H9 (cell line): ENCODE measurements at regions not wholly inside any gene's neighbourhood (a gene's known extent, or its start where the extent isn't known, plus 50 kb on each side); places are given as distances from the start of the nearest gene placed in this dataset.

ENCODE experiments used
- DNase-seq: peaks from one replicate; pipeline ENCODE4 v3.0.0-alpha.2; 2017
- H2AFZ ChIP-seq: one replicate; pipeline ENCODE4 v1.6.1; 2013; ENCODE audit warnings: mild to moderate bottlenecking, low read length, control low read depth, moderate library complexity
- H2AK5ac ChIP-seq: 2 replicates; pipeline ENCODE4 v1.6.1; 2013; ENCODE audit warnings: low read length, control low read depth, mixed read lengths; ENCODE audit not compliant: insufficient read length
- H2BK120ac ChIP-seq: one replicate; pipeline ENCODE4 v1.6.1; 2013; ENCODE audit warnings: low read depth, mild to moderate bottlenecking, low read length, control low read depth, inconsistent platforms; ENCODE audit not compliant: poor library complexity, severe bottlenecking
- H2BK12ac ChIP-seq: 2 replicates; pipeline ENCODE4 v1.6.1; 2013; ENCODE audit warnings: low read length, control low read depth, mixed read lengths, low read depth; ENCODE audit not compliant: insufficient read length
- H2BK15ac ChIP-seq: 2 replicates; pipeline ENCODE4 v1.6.1; 2013; ENCODE audit warnings: low read depth, low read length, control low read depth
- H2BK20ac ChIP-seq: one replicate; pipeline ENCODE4 v1.6.1; 2013; ENCODE audit warnings: low read depth, mild to moderate bottlenecking, low read length, control low read depth, inconsistent platforms; ENCODE audit not compliant: poor library complexity, severe bottlenecking
- H2BK5ac ChIP-seq: 2 replicates; pipeline ENCODE4 v1.6.1; 2013; ENCODE audit warnings: low read length, control low read depth, mixed read lengths; ENCODE audit not compliant: insufficient read length
- H3K14ac ChIP-seq: 2 replicates; pipeline ENCODE4 v1.6.1; 2013; ENCODE audit warnings: low read length, control low read depth; ENCODE audit not compliant: insufficient read depth
- H3K18ac ChIP-seq: 2 replicates; pipeline ENCODE4 v1.6.1; 2013; ENCODE audit warnings: low read depth, mild to moderate bottlenecking, mixed read lengths, low read length, control low read depth; ENCODE audit not compliant: insufficient read length
- H3K23ac ChIP-seq: 2 replicates; pipeline ENCODE4 v1.6.1; 2013; ENCODE audit warnings: low read length, control low read depth, mixed read lengths, low read depth; ENCODE audit not compliant: insufficient read length
- H3K23me2 ChIP-seq: 2 replicates; pipeline ENCODE4 v1.6.1; 2013; ENCODE audit warnings: low read depth, mild to moderate bottlenecking, mixed read lengths, low read length, control low read depth; ENCODE audit not compliant: insufficient read length, poor library complexity, severe bottlenecking
- H3K27ac ChIP-seq: 2 replicates; pipeline ENCODE4 v1.5.1; 2013; ENCODE audit warnings: low read length, control low read depth, mixed read lengths, low read depth; ENCODE audit not compliant: insufficient read length
- H3K27me3 ChIP-seq: 2 replicates; pipeline ENCODE4 v1.6.1; 2013; ENCODE audit warnings: low read length, control low read depth, inconsistent platforms; ENCODE audit not compliant: insufficient read depth
- H3K4ac ChIP-seq: 2 replicates; pipeline ENCODE4 v1.6.1; 2013; ENCODE audit warnings: low read depth, mild to moderate bottlenecking, control low read depth, inconsistent platforms, low read length, moderate library complexity
- H3K4me1 ChIP-seq: 2 replicates; pipeline ENCODE4 v1.6.1; 2013; ENCODE audit warnings: low read length, control low read depth, inconsistent platforms; ENCODE audit not compliant: insufficient read depth
- H3K4me2 ChIP-seq: 2 replicates; pipeline ENCODE4 v1.6.1; 2013; ENCODE audit warnings: low read length, control low read depth, mixed read lengths; ENCODE audit not compliant: insufficient read length, insufficient read depth
- H3K56ac ChIP-seq: 2 replicates; pipeline ENCODE4 v1.6.1; 2013; ENCODE audit warnings: low read depth, mild to moderate bottlenecking, mixed read lengths, low read length, control low read depth; ENCODE audit not compliant: insufficient read length
- H3K79me1 ChIP-seq: 2 replicates; pipeline ENCODE4 v1.6.1; 2013; ENCODE audit warnings: low read depth, mild to moderate bottlenecking, moderate library complexity, low read length, control low read depth, inconsistent platforms; ENCODE audit not compliant: insufficient read depth, poor library complexity, severe bottlenecking
- H3K79me2 ChIP-seq: 2 replicates; pipeline ENCODE4 v1.6.1; 2013; ENCODE audit warnings: low read length, control low read depth, inconsistent platforms; ENCODE audit not compliant: insufficient read depth
- H3K9ac ChIP-seq: 2 replicates; pipeline ENCODE4 v1.6.1; 2013; ENCODE audit warnings: low read length, control low read depth, mixed read lengths; ENCODE audit not compliant: insufficient read length; ENCODE audit errors: extremely low read depth
- H3K9me3 ChIP-seq: one replicate; pipeline ENCODE4 v1.6.1; 2013; ENCODE audit warnings: low read depth, low read length, inconsistent platforms; ENCODE audit not compliant: control insufficient read depth
- H3T11ph ChIP-seq: one replicate; pipeline ENCODE4 v1.6.1; 2013; ENCODE audit warnings: mild to moderate bottlenecking, low read length, control low read depth, inconsistent platforms
- H4K20me1 ChIP-seq: one replicate; pipeline ENCODE4 v1.6.1; 2013; ENCODE audit not compliant: control insufficient read depth, insufficient read length, insufficient read depth
- H4K5ac ChIP-seq: 2 replicates; pipeline ENCODE4 v1.6.1; 2013; ENCODE audit warnings: low read depth, mild to moderate bottlenecking, mixed read lengths, low read length, control low read depth; ENCODE audit not compliant: insufficient read length
- H4K8ac ChIP-seq: replicated peaks from 2 replicates; pipeline ENCODE4 v1.6.1; 2013; ENCODE audit warnings: low read length, control low read depth, mixed read lengths, low read depth; ENCODE audit not compliant: insufficient read length
- H4K91ac ChIP-seq: 2 replicates; pipeline ENCODE4 v1.6.1; 2013; ENCODE audit warnings: low read depth, mild to moderate bottlenecking, moderate library complexity, mixed read lengths, low read length, control low read depth; ENCODE audit not compliant: insufficient read length
- H3K27ac Mint-ChIP-seq, 3 experiments: 2 replicates in 2 of 3; 3 replicates in 1 of 3; pipeline ENCODE4 v1.8.0; 2020 to 2021; ENCODE audit warnings: mixed read lengths in 3 of 3, mild to moderate bottlenecking in 1 of 3, moderate library complexity in 1 of 3
- H3K27me3 Mint-ChIP-seq: 2 replicates; pipeline ENCODE4 v1.8.0; 2021; ENCODE audit warnings: low read depth, mild to moderate bottlenecking, moderate library complexity, mixed read lengths
- H3K36me3 Mint-ChIP-seq, 3 experiments: 2 replicates in 2 of 3; 3 replicates in 1 of 3; pipeline ENCODE4 v1.8.0; 2020 to 2021; ENCODE audit warnings: low read depth in 3 of 3, mixed read lengths in 3 of 3; ENCODE audit not compliant: insufficient read depth in 1 of 3
- H3K4me1 Mint-ChIP-seq, 2 experiments: 2 replicates each; pipeline ENCODE4 v1.8.0; 2020; ENCODE audit warnings: mixed read lengths in 2 of 2
- H3K4me3 Mint-ChIP-seq, 2 experiments: 2 replicates in 1 of 2; 3 replicates in 1 of 2; pipeline ENCODE4 v1.8.0; 2020 to 2021; ENCODE audit warnings: mild to moderate bottlenecking in 2 of 2, mixed read lengths in 2 of 2, moderate library complexity in 1 of 2
- H3K9me3 Mint-ChIP-seq, 2 experiments: 2 replicates in 1 of 2; 3 replicates in 1 of 2; pipeline ENCODE4 v1.8.0; 2020; ENCODE audit warnings: mild to moderate bottlenecking in 2 of 2, mixed read lengths in 2 of 2, moderate library complexity in 1 of 2
- WGBS: extraction: QIAGEN DNeasy Blood & Tissue Kit; methylation state at CpG from one replicate; pipeline ENCODE4 v1.1.7; 2013; ENCODE audit warnings: missing lambda C conversion rate, low lambda C conversion rate, mixed read lengths; ENCODE audit not compliant: insufficient read length; ENCODE audit errors: extremely low coverage; 5-methylcytosine and 5-hydroxymethylcytosine counted together
- TF ChIP-seq, protein P1 (sequence below): fragments of 200-600 bp; sonication (generic); conservative IDR thresholded peaks from 3 replicates; pipeline ENCODE4 v1.8.0; 2021; ENCODE audit warnings: antibody characterized with exemption, mild to moderate bottlenecking

DNA sequence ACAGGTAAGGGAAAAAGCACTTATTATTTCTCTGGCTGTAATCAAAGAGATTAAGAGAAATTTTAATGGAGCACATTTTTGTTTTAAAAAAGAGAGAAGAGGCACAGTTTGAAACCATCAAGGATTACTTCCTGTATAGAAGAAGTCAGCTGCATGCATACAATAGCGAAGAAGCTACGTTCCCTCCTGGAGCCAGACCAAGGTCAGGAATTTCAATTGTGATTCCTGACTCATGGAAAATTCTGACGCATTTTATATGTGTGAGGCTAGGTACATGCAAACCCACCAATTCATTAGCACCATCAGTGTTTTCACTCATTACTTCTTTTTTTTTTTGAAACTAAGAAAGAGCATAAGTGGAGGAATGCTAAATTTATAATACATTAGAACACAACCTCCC is 232.7 kb upstream of the SGK1 start:
- no CpG with 5 or more reads among the region's 3 CpGs for WGBS
- Mint-ChIP-seq H3K36me3 (no peaks in the 10 kb centered on the region), H3K4me3 (no peak overlapping the region), H3K9me3 (no peaks in the 10 kb centered on the region; a peak in 1 of 5 replicates), H3K27ac (no peak overlapping the region), H3K4me1 (peaks cover 12 to 13% of the 10 kb centered on the region in 2 experiments), H3K27me3 (no peaks in the 10 kb centered on the region)
- H3K79me2 ChIP-seq = no peaks in the 10 kb centered on the region
- H2AK5ac ChIP-seq = no peak overlapping the region
- H3T11ph ChIP-seq = no peak overlapping the region
- H3K23ac ChIP-seq = no peak overlapping the region
- no peaks in the 10 kb centered on the region for H3K9me3 ChIP-seq
- H3K4me1 ChIP-seq = peaks cover 4% of the 10 kb centered on the region; the same call in 1 of the 2 replicates
- TF ChIP-seq, protein P1, sequence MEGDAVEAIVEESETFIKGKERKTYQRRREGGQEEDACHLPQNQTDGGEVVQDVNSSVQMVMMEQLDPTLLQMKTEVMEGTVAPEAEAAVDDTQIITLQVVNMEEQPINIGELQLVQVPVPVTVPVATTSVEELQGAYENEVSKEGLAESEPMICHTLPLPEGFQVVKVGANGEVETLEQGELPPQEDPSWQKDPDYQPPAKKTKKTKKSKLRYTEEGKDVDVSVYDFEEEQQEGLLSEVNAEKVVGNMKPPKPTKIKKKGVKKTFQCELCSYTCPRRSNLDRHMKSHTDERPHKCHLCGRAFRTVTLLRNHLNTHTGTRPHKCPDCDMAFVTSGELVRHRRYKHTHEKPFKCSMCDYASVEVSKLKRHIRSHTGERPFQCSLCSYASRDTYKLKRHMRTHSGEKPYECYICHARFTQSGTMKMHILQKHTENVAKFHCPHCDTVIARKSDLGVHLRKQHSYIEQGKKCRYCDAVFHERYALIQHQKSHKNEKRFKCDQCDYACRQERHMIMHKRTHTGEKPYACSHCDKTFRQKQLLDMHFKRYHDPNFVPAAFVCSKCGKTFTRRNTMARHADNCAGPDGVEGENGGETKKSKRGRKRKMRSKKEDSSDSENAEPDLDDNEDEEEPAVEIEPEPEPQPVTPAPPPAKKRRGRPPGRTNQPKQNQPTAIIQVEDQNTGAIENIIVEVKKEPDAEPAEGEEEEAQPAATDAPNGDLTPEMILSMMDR = no peak
- no peak for DNase-seq
- no peak overlapping the region for H3K14ac ChIP-seq
- H2BK15ac ChIP-seq = no peak overlapping the region
- H2BK20ac ChIP-seq = no peak overlapping the region
- H3K56ac ChIP-seq = no peak overlapping the region
- H2BK5ac ChIP-seq = no peak overlapping the region
- H2BK12ac ChIP-seq = no peak overlapping the region
- no peak overlapping the region for H3K4me2 ChIP-seq
- H4K8ac ChIP-seq = no peak overlapping the region
- H2AFZ ChIP-seq = no peak overlapping the region
- H3K9ac ChIP-seq = no peak overlapping the region
- no peaks in the 10 kb centered on the region for H3K23me2 ChIP-seq
- H3K79me1 ChIP-seq = no peaks in the 10 kb centered on the region
- H4K5ac ChIP-seq = no peak overlapping the region
- H4K91ac ChIP-seq = no peak overlapping the region
- no peak overlapping the region for H3K18ac ChIP-seq
- H3K4ac ChIP-seq = no peak overlapping the region
- H3K27ac ChIP-seq = no peak overlapping the region
- no peak overlapping the region for H2BK120ac ChIP-seq
- no peaks in the 10 kb centered on the region for H3K27me3 ChIP-seq
- H4K20me1 ChIP-seq = no peaks in the 10 kb centered on the region
